Occipital lobe (tissue), 1 donor: ENCODE measurements at regions not wholly inside any gene's neighbourhood (a gene's known extent, or its start where the extent isn't known, plus 50 kb on each side); places are given as distances from the start of the nearest gene placed in this dataset.

Experiments
- DNase-seq: peaks from one replicate; lab custom pipeline; 2025; lab: John Stamatoyannopoulos, UW

DNA sequence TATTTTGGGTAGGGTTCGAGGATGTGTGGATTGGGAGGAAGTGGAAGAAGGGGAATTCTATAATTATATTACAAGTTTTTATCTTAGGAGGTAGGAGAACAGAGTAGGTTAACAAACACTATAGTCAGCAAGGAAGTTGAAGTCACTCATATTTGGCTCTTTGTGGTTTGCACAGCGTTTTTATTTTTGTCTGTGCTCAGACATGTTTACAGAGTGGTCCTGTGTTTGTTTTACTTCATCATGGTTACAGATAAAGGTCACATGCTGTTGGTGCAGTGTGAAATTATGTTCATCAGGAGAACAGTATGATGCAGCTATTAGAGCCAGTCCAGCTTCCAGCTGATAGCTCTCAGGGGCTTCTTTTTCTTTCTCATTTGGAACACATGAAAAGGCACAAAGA, 299.9 kb upstream of the SFRP2 start:
- no peak for DNase-seq

DNA sequence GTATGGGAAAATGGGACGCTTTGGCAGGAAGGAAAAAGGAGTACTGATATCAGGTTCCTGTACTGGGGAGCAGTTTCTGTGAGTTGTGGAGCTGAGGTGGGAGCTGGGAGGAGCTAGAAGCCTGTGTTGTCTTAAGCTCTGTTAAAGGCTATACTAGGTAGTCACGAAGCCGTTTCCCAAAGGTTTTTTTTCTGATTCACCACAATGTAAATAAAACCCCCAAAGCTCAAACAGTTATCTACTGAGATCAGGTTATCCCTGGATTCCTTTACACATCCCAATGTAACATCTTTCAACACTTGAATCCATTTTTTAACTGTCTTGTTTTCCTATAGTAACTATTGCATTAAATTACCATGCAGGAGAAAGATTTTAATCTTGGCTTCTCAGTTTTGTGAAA, 297.4 kb upstream of the SFRP2 start:
- DNase-seq, result no peak

DNA sequence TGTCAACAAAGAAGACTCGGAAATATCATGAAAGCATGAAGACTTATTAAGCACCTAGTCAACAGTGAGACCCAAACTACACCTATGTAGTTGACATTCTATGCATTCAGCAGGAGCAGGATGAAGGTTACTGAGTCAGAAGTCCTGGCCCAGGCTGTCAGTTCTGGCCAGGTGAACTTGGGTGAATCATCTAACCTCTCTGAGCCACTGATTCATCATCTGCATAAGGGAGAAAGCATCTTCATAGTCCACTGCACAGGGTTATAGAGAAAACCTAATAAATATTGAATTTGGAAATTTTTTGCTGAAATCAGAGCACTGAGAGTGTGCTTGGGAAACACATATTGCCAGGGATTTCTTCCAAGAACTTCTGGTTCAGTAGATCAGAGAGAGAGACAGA, 296.0 kb upstream of the SFRP2 start:
- no peak for DNase-seq

DNA sequence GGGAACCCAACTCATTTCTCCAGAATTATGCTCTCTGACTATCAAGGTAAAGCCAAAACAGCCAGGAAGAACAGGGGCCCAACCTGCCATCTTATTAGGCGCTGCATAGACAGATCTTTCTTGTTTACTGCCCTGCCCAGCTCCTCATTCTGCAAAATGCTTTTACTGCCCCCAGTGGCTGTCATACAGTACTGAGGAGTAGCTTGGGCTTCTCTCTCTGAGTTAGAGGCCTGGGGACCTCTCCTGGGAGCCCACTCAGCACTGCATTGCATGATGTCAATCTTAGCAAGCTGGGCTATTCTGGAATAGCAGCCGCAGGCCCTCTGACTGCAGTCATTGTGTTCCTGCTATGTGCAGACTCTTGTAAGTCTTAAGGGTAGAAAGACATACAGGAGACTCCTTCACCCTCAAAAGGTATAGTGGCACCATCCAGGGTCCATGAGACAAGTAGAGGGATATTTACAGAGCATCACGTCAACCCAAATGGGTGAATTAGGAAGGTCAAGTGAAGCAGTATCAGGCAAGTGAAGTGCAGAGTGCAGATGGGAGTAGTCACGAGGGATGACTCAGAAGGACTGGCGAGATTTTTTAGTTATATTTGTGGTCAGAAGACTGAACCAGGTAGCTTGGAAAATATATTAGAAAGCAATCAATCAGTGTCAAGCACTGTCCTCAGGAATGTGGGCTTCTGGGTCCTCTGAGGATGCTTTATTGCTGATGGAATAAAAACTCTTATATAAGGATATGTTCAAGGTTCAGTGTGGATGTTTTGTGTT, 294.1 kb upstream of the SFRP2 start:
- DNase-seq, result no peak

DNA sequence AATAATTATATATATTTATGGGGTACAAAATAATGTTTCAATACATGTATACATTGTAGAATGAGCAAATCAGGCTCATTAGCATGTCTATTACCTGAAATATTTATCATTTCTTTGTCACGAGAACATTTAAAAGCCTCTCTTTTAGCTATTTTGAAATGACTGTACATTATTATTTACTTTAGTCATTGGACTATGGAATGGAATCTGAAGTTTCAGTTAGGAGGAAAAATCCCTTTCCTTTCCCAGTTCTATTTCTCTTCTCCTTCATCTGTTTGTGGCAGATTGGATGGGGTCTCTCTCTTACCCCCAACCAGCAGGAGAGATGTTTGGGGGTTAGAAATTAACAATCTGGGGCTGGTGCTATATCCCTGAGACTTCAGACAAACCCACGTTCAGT, 292.5 kb upstream of the SFRP2 start:
- no peak for DNase-seq

DNA sequence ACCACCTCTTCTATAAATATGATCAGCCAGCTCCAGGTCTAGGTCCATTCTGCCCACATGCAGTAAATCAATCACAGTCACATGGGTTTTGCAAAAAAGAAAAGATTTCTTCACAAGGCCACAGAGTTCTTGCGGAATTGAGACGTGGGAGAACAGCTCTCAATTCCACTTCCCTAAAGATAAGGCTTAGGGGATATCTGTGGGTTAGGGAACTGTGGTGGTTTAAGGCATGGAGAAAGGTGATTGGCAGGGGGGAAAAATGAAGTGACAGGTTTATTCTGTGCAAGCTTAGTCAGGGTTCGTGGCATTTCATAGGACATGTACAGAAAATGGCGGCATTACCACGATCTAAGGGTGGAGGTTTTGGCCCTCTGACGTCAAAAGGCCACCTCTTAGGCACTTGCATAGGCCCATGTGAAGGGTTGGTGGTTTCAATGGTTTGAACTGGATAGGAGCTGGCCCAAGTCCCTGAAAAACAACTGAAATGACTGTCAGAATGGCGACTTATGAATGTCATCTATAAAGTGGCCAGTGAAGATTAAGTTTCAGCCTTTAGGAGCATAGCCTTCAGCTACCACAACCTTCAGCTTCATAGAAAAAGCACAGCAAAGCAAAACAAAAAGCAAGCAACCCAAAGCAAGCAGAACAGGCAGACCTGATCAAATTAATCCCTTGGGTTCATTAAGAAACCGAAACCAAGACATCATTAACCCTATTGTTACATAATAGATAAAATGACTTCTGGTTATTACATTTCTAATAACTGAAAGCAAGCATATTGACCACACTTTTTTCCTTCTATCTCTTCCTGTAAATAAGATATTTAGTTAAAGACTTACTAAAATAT, 289.8 kb upstream of the SFRP2 start:
- no peak for DNase-seq

DNA sequence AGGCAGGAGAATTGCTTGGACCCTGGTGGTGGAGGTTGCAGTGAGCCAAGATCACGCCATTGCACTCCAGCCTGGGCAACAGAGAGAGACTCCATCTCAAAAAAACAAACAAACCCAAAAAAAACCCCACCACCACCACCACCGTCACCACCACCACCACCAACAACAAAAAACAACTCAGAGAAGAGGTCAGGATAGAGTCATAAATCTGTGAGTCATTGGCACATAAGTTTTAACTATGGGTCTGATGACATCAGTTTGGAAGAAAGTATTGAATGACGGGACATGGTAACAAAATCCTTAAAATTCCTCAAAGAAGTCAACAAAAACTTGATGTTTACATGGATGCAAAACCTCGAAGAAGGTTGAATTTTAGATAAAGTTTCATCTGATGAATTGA, 288.0 kb upstream of the SFRP2 start:
- no peak for DNase-seq

DNA sequence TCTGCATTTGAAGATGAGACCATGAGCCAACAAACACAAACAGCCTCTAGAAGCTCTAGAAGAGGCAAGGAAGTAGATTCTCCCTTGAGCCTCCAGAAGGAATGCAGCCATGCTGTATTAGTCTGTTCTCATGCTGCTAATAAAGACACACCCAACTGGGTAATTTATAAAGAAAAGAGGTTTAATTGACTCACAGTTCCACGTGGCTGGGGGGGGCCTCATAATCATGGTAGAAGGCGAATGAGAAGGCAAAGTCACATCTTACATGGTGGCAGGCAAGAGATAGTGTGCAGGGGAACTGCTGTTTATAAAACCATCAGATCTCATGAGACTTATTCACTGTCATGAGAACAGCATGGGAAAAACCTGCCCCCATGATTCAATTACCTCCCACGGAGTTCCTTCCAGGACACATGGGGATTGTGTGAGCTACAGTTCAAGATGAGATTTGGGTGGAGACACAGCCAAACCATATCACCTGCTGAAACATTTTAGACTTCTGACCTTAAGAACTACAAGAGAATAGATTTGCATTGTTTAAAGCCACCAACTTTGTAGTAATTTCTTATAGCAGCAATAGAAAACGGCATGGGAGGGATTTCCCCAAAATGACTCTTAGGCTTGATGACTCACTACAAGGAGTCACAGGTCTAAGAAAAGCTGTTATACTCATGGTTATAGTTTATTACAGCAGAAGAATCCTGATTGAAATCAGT, 284.4 kb upstream of the SFRP2 start:
- no peak for DNase-seq

DNA sequence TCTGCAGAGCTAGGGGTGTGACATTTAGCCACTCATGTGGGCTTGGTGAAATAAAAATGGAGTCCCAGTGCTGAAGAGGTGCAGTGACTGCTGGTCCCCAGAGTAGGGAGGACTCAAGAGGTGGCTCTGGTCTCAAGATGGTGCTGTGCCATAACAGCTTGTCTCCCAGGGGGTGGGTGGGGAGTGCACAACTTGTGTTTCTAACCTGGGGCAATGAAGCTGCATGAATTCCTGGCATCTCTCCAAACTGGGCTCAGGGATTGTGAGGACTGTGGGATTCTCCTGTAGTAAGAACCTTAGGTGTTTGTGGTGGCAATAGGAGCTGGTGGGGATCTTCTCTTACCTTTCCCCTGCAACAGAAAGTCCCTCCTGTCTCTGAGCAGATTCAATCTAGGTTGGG, 278.9 kb upstream of the SFRP2 start:
- no peak for DNase-seq

DNA sequence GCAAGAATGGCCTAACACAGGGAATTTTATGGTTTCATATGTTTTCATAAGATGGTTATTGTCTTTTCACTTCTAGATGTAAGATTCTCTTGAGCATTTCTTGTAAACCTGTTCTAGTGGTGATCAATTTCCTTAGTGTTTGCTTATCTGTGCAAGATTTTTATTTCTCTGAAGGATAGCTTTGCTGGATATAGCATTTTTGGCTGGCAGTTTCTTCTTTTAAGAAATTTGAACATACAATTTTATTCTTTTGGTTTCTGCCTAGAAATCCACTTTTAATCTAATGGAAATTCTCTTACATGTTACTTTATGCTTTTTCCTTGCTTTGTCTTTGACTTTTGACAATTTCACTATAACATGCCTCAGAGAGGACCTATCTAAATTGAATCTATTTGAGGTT, 276.5 kb upstream of the SFRP2 start:
- DNase-seq, result no peak

DNA sequence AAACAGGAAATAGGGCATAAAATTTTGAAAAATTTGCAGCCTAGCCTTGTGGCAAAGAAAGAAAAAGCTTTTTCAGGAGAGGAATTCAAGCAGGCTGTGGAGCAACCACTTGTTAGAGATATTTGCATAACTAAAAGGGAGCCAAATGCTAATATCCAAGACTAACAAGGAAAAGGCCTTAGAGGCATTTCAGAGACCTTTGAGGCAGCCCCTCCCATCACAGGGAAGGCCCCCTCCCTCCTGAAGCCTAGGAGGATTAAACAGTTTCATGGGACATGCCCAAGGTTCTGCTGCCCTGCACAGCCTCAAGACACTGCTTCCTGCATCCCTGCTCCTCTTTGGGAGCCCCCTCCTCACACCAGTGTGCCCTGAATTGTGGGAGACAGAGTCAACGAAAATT, 275.4 kb upstream of the SFRP2 start:
- no peak for DNase-seq

DNA sequence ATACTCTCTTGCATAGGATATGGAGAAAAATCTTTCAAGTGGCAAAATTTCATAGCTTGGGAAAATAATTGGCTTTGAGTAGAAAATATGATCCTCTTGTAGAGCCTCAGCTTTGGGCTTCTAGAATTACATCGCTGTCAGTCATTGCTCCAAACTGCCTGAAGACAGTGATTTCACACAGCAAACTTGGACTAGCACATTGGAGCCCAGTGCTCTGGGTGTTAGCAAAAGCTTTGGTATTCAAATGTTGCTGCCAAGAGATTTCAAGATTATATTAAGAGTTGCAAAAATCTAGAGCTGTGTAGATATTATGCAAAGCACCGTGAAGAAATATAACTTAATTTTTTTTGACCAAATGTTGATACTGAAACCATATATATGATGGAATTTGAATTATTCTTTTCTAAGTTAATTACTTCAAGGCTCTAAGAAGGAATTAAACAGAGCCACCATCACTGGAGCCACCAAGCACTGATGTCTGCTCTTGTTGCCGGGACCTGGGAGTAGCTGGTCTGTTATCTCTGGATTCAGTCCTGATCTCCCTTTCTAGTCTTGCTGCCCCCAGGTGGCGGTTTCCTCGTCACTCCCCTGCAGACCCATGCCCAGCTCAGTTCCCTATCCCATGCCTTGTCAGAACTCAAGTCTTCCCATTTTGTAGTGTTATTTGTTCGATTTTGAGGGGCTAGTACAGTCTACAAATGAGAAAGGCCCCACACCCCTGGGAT, 260.7 kb upstream of the SFRP2 start:
- no peak for DNase-seq

DNA sequence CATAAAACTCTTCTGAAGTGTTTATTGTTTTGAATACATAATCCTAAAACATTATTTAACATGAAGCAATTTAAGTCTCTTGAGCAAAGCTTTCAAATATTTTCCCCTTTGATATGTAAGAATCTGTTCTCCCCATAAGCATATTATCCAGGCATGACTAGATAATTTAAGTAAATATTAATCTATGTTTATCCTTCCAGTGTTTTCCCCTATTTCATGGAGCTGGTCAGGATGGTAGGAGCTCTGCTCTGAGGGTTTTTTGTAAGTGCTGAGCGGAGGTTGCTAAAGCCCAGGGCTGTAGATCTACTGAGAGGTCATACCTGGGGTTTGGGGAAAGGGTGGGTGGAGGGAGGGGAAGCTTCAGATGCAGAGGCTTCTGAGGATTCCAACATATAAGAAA, 258.9 kb upstream of the SFRP2 start:
- no peak for DNase-seq

DNA sequence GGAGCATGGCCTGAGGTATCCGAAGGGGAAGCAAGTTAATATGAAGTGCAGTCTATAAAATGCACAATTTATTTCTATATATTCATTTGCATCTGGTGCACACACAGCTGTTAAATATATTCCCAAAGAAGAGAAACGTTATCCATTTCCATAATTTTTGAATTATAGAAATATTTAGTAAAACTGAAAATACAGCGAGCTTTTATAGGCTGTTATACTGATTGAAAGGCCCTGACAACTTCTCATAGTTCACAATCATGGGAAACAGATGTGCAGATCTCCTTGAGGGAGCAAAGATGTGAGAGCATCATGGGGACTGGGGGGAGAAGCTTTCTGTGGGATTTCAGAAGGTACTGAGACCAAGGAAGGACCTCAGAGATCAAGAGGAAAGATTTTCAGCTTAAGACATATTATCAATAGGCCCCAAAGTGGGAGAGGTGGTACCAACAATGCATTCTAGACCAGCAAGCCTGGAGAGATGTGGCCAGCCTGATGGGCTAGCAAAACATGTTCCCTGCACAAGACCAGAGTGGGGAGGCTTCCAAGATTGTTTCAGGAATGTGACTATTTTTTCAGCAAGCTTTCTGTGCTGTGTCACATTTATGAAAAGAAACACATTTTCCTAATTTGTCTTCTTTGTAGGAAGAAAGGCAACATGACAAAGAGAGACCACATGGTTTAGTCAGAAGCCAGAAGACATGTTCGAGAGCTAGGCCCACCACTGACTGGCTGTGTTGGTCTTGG, 256.0 kb upstream of the SFRP2 start:
- DNase-seq, result no peak

DNA sequence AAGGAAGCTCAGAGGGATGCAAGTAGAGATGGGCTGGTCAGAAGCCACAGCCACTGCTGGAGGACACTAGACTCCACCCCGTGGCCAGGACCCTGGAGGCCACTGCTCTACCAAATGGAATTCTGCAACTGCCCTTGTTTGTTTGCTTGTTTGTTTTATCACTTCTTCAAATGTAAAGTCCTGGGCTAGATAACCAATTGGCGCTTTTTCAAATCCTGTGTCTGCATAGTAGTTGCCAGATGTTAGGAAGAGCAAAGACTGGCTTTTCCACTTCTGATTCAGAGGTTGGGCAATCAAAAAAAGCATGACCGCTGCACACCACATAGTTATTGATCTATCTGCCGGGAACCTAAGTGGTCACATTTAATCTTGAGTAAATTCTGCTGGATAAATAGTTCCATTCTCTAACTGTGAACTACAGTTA, 255.2 kb upstream of the SFRP2 start:
- DNase-seq, result no peak

DNA sequence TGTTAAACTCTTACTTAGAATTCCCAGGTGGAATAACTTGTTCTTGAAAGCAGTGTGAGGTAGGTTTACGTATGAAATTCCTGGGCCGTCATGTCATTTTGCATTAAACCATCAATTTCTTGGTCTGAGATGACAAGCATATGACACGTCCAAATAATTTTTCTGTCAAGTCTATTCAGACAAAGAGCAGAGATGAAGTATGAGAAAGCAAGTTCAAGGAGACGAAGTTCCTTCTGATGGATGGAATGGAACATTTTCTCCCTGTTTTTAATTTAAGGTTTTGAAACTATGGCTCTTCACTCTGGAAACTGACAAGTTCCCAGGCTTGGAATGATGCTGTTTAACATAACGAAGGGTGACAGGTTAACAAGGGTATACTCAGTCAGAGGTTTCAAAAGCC, 252.8 kb upstream of the SFRP2 start:
- no peak for DNase-seq

DNA sequence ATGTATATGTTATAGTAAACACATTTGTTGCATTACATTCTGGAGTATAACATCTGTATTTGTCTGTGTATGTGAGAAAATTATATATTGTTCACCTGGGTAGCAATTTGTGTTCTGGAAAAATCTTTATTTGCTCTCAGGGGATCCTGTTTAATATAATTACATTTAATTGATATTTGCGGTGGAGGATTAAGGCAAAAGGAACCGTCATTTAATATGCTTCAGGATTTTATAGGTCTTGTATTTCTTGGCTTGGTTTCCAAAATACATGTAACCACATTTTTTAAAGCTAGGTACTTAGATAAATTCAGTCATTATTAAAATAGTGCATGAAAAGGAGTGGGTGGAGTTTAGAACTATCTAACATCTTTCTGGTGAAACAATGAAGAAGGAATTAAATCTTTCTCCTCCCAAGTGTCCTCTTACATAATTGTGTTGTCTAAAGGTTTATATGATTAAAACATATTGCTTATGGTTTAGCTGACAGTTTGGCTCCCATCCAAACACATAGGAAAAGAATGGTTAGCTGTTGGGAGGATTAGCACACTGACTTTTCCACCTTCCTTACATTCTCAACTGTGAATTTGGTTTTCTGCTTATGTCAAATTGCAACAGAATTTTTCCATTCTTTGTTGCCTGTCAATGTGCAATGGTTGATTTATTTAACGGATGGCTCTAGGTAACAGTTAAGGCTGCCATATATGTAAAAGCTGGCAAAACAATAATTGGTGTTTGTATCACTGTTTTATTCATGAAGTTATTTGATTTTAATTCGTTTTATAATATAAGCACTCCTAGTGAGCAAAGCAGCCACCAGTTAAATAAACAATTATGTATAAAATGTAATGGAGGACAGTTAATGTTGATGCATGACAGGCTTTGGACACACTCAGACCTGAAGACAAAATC, 250.8 kb upstream of the SFRP2 start:
- no peak for DNase-seq

DNA sequence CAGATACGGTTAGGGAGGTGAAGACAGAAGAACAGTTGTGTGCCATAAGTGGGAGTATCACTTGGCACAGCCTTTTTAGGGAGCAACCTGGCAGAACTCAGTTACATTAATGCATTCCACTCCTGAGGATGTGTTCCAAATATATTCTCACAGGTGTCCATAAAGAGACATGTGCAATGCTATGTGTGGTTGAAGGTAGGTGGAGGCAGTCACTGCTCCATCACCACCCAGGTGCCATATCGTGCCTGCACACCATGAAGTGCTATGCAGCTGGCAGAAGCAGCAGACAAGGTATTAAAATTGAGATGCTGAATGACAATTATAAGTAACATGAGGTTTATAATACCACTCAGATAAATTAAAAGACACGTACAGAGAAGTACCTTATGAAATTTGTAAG, 248.0 kb upstream of the SFRP2 start:
- DNase-seq, result no peak

DNA sequence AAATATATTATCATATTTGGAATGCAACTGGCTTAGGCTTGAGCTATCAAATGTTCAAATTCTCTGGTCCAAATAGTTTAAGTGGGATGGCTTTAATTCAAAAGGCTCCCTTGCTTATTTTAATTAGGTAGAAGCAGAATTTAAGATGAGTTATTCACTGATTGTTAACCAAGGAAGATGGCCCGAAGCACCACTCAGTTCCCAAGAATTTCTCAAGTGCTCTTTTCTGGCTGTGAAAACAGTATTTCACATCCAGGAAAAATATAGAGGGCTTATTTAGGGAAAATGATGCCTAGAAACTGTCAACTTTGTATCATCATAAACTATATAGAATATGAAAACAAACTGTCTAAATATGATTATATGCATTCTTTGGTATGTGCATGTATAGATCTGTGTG, 246.5 kb upstream of the SFRP2 start:
- DNase-seq, result no peak

DNA sequence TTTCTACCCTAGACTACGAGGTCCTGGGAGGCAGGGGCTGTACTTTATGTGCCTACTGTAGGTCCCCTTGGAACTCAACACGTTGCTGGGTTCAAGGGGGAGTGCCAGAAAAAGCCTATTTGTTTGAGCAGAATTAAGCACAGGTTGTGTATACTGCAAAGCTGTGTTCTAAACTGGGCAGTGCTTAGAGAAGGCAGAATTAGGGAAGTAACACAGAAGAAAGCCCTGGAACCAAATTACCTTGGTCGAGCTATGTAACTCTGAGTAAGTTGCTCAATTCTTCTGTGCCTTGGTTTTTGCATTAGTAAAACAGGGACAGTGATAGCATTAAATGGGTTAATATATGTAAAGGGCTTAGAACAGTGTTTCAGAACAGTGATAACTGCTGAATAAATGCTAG, 245.0 kb upstream of the SFRP2 start:
- no peak for DNase-seq
